AML-193 (cell line): ENCODE measurements at regions not wholly inside any gene's neighbourhood (a gene's known extent, or its start where the extent isn't known, plus 50 kb on each side); places are given as distances from the start of the nearest gene placed in this dataset.
"Not testable (repeated sequence)": the region's sequence is repeated elsewhere in the genome, so short reads cannot be mapped to it uniquely, and the experiment has no call there.

ENCODE experiments used
- DNase-seq, 2 experiments: peaks; one replicate each; lab custom pipeline; 2025; lab: John Stamatoyannopoulos, UW

DNA sequence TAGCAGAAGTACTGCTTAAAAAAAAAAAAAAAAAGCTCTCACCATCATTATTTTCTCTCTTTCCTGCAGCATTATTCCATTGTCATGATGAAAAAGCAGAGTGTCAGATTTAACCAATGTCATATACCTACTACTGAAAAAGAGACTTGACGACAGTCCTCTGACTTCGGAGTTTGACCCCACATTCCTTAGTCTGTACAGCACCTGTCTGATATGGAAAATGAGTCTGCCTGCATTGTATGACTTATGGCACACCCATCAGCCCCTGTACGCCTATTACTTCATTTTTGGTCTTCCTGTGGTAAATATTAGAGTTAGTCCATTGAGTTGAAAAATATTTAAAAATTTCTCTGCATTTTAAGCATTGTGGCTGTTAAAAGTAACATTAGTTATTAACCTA lies 54.5 kb upstream of the NOX4 start:
- DNase-seq, result no peak

GRCh38 chr11:89555781-89556180 lies 64.6 kb upstream of the NOX4 start:
- not testable (repeated sequence) for DNase-seq

- not testable (repeated sequence) for DNase-seq
Observed at GRCh38 chr11:89556731-89557707, 65.8 kb upstream of the NOX4 start.

GRCh38 chr11:89560598-89560997 lies 69.4 kb upstream of the NOX4 start:
- not testable (repeated sequence) for DNase-seq

GRCh38 chr11:89562731-89563130 lies 71.6 kb upstream of the NOX4 start:
- DNase-seq, result not testable (repeated sequence)

GRCh38 chr11:89566972-89567371 lies 75.8 kb upstream of the NOX4 start:
- no peak for DNase-seq

DNA sequence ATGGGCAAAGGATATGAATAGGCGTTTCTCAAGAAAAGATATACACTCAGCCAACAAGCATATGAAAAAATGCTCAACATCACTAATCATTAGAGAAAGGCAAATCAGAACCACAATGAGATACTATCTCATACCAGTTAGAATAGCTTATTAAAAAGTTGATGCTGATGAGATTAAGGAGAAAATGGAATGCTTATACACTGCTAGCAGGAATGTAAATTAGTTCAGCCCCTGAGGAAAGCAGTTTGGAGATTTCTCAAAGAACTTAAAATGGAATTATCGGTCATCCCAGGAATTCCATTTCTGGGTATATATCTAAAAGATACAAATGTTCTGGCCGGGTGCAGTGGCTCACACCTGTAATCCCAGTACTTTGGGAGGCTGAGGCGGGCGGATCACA lies 78.2 kb upstream of the NOX4 start:
- DNase-seq, result not testable (repeated sequence)

GRCh38 chr11:89571706-89572105 lies 80.5 kb upstream of the NOX4 start:
- DNase-seq, result not testable (repeated sequence)

GRCh38 chr11:89575846-89576245 lies 84.7 kb upstream of the NOX4 start:
- not testable (repeated sequence) for DNase-seq

DNA sequence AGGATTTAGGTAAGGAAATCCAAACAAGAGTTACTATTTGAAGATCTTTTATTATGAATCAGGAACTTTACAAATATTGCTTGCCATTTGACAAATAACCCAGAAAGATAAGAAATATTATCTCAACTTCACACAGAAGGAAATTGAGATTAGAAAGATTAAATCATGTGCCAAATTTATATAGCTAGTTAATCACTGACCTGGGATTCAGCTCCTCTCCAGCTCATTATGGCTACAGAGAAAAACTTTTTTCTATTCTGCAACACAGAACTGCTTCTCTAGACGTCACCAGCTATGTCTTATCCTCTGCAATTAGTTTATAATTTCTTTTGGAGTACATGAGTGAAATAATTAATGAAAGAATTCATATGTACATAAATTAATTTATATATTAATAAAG lies 86.3 kb upstream of the NOX4 start:
- not testable (repeated sequence) for DNase-seq

- no peak for DNase-seq
Observed at GRCh38 chr11:89583580-89583979, 92.4 kb upstream of the NOX4 start.

DNA sequence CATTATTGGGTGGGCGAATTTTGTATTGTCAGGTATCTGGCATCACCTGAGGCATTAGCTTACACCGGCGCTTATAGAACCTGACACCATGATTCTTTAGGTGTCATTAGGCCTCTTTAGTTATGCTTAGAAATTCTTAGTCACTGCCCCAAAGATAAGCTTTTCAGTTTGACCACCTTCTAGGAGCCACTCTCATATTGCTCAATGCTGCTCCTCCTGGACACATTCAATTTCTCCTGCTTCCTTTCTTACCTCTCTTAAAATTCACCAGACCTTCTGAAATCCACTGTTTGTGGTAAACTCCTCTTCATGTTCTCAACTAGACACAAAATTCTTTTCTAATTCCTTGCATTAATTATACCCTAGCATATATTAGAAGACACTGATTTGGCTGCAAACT lies 93.9 kb upstream of the NOX4 start:
- not testable (repeated sequence) for DNase-seq

DNA sequence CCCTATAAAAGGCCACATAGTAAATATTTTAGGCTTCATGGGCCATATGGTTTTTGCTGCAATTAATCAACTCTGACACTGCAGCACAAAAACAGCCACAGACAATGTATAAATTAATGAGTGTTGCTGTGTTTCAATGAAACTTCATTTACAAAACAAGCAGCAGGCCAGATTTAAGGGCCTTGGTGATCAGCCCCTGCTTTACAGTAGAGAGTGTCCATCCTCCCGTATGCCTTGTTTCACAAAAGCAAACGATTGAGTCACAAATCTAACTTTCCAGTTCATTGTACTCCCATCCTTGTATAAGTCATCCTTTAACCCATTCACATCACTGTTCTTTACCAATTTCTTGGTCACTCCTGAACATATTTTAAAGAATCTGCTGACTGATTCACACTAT lies 94.3 kb upstream of the NOX4 start:
- not testable (repeated sequence) for DNase-seq

DNA sequence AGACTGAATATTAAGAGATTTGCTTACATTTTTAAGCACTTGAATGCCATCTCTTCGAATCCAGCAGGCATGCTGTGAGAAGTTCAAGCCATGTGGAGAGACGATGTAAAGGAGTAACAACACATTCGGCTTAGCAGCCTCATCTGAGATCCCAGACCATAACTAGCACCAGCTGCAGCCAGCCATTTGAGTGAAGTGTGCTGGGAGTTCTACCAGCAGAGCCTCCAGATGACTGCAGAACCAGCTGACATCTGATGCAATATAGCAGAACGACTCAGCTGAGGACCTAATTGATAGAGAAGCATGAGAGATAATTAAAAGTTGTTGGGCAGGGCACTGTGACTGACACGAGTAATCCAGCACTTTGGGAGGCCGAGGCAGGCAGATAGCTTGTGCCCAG lies 98.2 kb upstream of the NOX4 start:
- not testable (repeated sequence) for DNase-seq

DNA sequence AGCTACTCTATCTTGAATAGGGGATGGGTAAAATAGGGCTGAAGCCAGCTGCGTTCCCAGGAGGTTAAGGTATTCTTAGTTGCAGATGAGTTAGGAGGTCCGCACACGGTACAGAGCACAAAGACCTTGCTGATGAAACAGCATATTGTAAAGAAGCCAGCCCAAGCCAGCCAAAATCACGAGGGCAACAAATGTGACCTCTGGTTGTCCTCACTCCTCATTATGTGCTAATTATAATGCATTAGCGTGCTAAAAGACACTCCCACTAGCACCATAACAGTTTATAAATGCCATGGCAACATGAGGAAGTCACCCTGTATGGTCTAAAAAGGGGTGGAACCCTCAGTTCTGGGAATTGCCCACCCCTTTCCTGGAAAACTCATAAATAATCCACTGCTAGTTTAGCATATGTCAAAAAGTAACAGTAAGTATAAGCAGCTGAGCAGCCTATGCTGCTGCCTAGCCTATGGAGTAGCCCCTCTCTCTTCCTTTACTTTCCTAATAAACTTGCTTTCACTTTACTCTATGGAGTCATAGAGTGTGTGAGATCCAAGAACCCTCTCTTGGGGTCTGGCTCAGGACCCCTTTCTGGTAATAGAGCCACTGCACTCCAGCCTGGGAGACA lies 98.9 kb upstream of the NOX4 start:
- DNase-seq, result not testable (repeated sequence)

DNA sequence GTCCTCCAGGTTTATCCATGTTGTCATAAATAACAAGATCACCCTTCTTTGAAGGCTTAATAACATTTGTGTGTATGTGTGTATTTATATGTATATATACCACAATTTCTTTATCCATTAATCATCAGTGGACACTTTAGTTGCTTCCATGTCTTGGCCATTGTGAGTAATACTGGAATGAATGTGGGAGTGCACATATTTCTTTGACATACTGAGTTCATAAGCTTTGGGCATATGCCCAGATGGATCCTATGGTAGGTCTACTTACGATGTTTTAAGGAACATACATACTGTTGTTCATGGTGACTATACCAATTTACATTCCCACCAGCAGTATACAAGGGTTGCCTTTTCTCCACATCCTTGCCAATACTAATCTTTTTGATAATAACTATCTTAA lies 108.8 kb upstream of the TRIM77 start:
- DNase-seq, result not testable (repeated sequence)

DNA sequence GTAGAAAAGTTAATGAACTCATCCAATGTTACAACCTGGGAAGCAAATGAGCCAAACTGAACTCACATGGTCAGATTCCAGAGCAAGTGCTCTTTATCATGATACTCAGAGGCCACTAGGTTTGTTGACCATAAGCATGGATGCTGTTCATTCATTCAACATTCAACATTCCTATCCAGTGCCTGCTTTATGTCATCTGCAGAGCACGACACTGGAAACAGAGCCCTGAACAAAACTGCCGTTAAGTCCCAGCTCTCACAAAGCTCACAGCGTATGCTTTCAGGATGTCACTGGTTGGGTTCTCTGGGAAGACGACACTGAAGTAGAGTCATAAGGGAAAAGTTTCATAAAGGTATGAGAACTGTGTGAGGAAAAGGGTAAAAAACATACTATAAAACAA lies 105.8 kb upstream of the TRIM77 start:
- DNase-seq, result no peak

DNA sequence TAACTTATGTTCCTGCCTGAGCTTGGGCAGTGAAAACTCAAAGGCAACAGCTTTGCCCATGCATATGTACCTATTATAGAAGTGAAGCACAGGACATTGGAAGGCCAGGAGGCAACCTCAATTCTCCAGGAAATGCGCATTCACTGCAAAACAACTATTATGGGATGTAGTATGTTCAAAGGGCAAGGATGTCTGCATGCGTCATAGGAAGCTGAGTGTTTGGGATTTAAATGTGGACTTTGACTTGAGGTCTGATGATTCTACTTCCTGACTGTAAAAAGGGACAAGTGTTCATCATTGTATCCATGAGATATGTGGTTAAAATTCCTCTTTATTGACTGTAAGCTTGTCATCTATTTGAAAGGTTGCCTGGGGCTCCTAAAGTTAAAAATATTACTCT lies 103.3 kb upstream of the TRIM77 start:
- not testable (repeated sequence) for DNase-seq

DNA sequence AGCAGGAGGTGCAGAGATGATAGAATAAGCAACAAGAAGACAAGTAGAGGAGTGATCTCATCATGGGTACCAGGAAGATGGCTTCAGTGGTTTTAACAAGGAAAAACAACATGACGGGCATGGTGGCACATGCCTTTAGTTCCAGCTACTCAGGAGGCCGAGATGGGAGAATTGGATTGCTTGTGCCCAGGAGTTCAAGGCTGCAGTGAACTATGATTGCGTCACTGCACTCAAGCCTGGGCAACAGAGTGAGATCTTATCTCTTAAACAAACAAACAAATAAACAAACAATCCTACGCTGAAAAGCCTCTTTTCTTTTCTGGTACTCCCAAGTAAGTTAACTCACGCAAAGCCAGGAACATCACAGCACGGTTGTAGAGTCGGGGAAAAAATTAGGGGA lies 102.6 kb upstream of the TRIM77 start:
- DNase-seq, result not testable (repeated sequence)

- DNase-seq, result no peak
Observed at GRCh38 chr11:89608234-89608966, 101.7 kb upstream of the TRIM77 start.

GRCh38 chr11:89612096-89612495 lies 98.0 kb upstream of the TRIM77 start:
- peak in 1 of 2 experiments; percentile 6 for DNase-seq

GRCh38 chr11:89613911-89614310 lies 96.2 kb upstream of the TRIM77 start:
- DNase-seq, result no peak
